IPS-20b (cell line): ENCODE measurements at regions not wholly inside any gene's neighbourhood (a gene's known extent, or its start where the extent isn't known, plus 50 kb on each side); places are given as distances from the start of the nearest gene placed in this dataset.

Experiments used
- H3K27ac ChIP-seq: one replicate; pipeline ENCODE4 v1.5.1; 2013; ENCODE audit warnings: low read length
- H3K27me3 ChIP-seq: 2 replicates; pipeline ENCODE4 v1.6.1; 2013; ENCODE audit warnings: mild to moderate bottlenecking, low read length, inconsistent platforms; ENCODE audit not compliant: insufficient read depth
- H3K36me3 ChIP-seq: 2 replicates; pipeline ENCODE4 v1.6.1; 2013; ENCODE audit warnings: low read depth, mild to moderate bottlenecking, inconsistent platforms, low read length, moderate library complexity; ENCODE audit not compliant: insufficient read depth
- H3K4me1 ChIP-seq: 2 replicates; pipeline ENCODE4 v1.6.1; 2013; ENCODE audit warnings: mild to moderate bottlenecking, control low read depth, inconsistent platforms, low read length, moderate library complexity; ENCODE audit not compliant: insufficient read depth
- H3K4me3 ChIP-seq: 2 replicates; pipeline ENCODE4 v1.5.1; 2013; ENCODE audit warnings: mild to moderate bottlenecking, low read length, inconsistent platforms
- H3K9ac ChIP-seq: 2 replicates; pipeline ENCODE4 v1.6.1; 2013; ENCODE audit warnings: low read depth, mild to moderate bottlenecking, inconsistent platforms, low read length, moderate library complexity
- H3K9me3 ChIP-seq: 2 replicates; pipeline ENCODE4 v1.6.1; 2013; ENCODE audit warnings: mild to moderate bottlenecking, low read depth, low read length, inconsistent platforms; ENCODE audit not compliant: insufficient read depth

DNA sequence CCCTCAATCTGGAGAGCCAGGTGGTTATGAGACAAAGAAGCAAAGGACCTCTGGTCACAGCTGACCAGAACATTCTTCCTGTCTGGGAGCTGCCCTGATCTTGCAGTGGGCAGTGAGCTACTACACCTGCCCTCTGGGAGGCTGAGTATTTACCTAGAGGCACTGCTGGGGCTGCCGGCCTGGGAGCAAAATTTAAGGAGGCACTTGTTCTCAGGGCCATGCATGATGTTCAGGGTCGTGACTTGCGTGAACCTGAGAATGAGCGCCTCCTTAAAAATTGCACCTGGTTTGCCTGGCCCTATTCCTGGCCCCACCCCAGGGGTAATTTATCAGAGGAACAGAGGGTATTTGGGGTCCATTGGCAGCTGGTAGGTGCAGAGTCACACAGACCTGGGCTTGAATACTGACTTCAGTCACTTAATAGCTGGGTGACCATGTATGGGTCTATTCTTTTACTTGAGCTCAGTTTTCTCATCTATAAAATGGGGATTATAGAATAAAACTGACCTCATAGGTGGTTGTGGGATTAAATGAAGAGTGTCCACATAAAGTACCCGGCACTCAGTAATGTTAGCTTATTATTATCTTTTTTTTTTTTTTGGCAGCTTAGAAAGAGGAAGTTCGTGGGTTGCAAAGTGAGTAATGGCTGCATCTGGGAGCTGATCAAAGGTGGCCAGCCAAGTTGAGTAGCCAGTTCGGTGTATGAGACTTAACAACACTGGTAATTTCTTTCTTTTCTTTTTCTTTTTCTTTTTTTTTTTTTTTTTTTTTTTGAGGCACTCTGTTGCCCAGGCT, 107.4 kb upstream of the MED13L start:
- Histone ChIP-seq H3K9me3 (no peaks in the 10 kb centered on the region), H3K9ac (no peak overlapping the region), H3K27ac (no peak overlapping the region), H3K36me3 (no peaks in the 10 kb centered on the region), H3K27me3 (peaks cover 12% of the 10 kb centered on the region; the same call in 1 of the 2 replicates), H3K4me3 (no peak overlapping the region), H3K4me1 (peaks cover 30% of the 10 kb centered on the region)

DNA sequence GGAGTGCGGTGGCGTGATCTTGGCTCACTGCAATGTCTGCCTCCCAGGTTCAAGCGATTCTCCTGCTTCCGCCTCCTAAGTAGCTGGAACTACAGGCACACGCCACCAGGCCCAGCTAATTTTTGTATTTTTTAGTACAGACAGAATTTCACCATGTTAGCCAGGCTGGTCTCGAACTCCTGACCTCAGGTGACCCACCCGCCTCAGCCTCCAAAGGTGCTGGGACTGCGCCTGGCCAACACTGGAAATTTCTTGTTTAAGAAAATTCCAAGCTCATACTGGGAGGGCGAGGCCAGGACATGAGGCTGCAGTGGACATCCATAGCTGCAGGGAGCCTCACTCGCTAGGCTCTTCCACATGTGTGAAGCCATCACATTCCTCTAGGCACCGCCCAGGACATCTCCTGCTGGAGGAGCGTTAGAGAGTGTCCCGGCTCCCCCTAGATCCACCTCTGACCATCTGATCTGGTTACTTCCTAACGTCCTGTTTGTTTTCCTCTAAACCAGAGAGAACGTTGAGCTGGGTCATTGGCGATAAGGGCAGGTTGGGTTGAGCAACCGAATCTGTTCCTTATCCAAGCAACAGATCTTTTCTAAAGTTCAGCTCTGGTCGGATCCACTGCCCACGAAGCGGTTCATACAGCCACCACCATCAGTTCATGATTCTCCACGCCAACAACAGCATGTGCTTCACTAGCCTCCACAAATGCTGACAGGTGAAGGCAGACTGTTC, 108.2 kb upstream of the MED13L start:
- no peaks in the 10 kb centered on the region for H3K9me3 ChIP-seq
- H3K27me3 ChIP-seq: peaks cover 12% of the 10 kb centered on the region; the same call in 1 of the 2 replicates
- H3K4me1 ChIP-seq: peaks cover 30% of the 10 kb centered on the region
- no peaks in the 10 kb centered on the region for H3K36me3 ChIP-seq
- no peak overlapping the region for H3K4me3 ChIP-seq
- no peak overlapping the region for H3K27ac ChIP-seq
- no peak overlapping the region for H3K9ac ChIP-seq

DNA sequence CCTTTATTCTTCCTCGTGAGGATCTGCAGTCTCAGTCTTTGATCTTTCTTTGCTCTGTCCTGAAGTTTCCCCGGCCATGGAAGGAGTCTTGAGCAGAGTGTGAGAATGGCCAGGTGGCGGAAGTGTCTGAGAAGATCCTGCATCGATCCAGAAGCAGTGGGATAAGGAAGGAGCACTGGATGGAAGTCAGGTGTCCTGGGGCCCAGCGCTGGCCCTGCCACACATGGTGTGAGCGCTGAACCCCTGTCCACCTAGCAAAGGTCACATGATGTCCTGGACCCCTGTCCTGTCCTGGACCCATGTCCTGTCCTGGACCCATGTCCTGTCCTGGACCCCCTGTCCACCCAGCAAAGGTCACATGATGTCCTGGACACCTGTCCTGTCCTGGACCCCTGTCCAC, 111.8 kb upstream of the MED13L start:
- Histone ChIP-seq H3K36me3 (no peaks in the 10 kb centered on the region), H3K27ac (no peak overlapping the region), H3K9me3 (no peaks in the 10 kb centered on the region), H3K9ac (no peak overlapping the region), H3K4me3 (no peak overlapping the region), H3K27me3 (no peaks in the 10 kb centered on the region), H3K4me1 (peaks cover 3% of the 10 kb centered on the region)

DNA sequence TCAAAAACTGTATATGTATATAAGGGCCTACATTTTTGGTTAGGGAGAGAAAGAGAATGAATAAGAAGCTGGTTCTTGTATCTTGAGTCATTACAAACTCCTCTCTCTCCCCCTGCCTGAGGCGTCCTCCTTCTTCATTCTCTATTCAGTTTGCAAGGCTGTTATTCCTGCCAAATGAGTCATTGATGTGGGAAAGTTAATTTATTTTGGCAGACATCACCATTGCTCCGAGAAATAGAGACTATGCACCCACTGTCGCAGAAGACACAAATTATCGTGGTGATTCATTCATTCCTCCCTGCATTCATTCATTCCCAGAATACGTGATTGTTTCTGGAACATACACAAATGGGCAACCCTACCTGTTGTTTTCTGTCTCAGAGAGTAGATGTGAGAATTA, 112.5 kb upstream of the MED13L start:
- no peaks in the 10 kb centered on the region for H3K27me3 ChIP-seq
- no peak overlapping the region for H3K4me3 ChIP-seq
- H3K4me1 ChIP-seq: no peaks in the 10 kb centered on the region
- no peak overlapping the region for H3K9ac ChIP-seq
- H3K27ac ChIP-seq: no peak overlapping the region
- H3K36me3 ChIP-seq: no peaks in the 10 kb centered on the region
- no peaks in the 10 kb centered on the region for H3K9me3 ChIP-seq

DNA sequence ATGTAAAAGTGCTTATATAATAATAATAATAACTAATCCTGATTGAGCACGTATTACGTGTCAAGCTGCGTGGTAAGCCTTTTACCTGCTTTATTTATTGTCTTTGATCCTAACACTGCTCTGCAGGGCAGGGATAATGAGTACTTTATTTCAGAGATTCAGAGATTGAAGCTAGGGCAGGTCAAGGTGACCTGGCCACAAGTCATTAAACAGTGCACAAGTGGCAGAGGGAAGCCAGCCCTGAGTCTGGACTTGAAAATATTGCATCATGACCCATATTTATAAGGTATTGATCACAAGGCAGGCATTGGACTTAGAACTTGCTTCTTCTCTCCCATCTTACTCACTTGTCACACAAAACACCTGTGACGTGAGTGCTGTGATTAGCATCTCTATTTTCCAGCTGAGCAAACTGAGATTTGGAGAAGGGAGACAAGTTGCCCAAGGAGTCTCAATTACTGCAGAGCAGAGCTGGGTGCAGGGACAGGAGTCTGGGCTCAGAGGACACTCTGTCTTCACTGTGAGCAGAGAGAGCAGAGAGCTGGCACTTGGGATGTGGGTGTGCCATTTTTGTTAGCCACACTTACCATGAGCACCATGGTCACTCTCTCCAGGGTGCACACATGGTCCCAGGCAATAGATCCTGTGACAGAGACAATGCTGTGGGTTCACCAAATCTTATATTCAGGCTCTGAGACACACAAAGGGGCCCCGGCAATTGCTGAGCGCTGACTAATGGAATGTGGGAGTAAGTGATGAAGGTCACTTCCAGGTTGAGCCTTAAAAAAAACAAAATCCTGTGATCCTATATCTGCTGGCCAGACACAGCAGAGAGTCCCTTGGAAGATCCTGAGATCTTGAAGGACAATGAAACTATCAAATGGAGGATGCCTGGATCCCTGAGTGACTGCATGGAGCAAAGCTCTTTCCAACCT, 113.2 kb upstream of the MED13L start:
- no peak overlapping the region for H3K9ac ChIP-seq
- no peaks in the 10 kb centered on the region for H3K4me1 ChIP-seq
- no peaks in the 10 kb centered on the region for H3K27me3 ChIP-seq
- no peaks in the 10 kb centered on the region for H3K9me3 ChIP-seq
- H3K4me3 ChIP-seq: no peak overlapping the region
- no peaks in the 10 kb centered on the region for H3K36me3 ChIP-seq
- no peak overlapping the region for H3K27ac ChIP-seq

DNA sequence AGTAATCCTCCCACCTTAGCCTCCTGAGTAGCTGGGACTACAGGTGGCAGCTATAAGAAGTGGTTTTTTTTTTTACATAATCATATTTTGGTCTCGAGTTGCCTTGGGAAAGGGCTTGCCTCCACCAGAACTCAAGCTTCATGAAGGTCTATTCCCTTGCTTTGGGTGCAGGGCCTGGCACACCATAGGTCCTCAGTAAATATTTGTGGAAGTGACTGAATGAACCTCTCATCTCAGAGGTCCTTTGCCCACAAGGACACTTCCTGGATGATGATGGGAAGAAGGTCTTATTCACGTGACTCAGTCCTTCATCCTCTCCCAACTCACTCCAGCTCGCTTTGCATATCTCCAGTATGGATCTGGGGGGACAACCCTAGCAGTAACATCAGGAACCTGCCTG, 114.0 kb upstream of the MED13L start:
- Histone ChIP-seq H3K27ac (no peak overlapping the region), H3K36me3 (no peaks in the 10 kb centered on the region), H3K4me1 (no peaks in the 10 kb centered on the region), H3K9me3 (no peaks in the 10 kb centered on the region), H3K27me3 (no peaks in the 10 kb centered on the region), H3K4me3 (no peak overlapping the region), H3K9ac (no peak overlapping the region)

DNA sequence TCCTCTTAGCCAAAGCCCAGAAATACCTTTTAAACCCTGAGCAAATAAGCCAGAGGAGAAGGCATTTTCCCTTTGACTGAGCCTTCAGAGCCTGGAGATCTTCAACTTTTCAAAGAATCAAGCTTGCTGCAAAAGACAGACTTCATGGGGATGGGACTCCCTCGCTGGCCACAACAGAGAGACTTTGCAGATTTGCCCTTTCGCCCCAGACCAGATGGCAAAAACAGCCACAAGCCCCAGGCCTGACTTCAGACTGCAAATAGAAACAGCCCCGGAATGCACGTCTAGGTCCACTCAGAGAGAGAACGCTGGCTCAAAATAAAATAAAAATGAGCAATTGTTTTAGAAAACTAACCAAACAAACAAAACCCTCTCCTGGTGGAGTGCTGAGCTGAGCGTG, 114.6 kb upstream of the MED13L start:
- Histone ChIP-seq H3K36me3 (no peaks in the 10 kb centered on the region), H3K4me3 (no peak overlapping the region), H3K9me3 (no peaks in the 10 kb centered on the region), H3K27ac (no peak overlapping the region), H3K27me3 (no peaks in the 10 kb centered on the region), H3K9ac (no peak overlapping the region), H3K4me1 (no peaks in the 10 kb centered on the region)

DNA sequence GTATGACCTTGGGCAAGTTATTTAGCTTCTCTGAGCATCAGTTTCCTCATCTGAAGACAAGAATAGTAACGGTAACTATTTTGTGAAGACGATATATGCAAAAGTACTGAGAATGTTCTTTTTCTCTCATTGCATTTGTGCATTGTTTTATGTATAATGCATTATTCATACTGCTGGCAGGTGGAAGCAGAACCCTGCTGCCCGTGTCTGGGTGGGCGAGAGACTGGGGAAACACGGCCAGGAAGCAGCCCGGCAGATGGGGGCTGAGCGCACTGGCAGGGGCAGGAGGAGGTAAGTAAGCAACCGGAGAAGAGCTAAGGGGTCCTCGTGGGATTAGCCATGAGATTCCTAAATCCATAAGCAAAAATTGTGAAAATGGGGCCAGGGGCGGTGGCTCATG, 115.8 kb upstream of the MED13L start:
- Histone ChIP-seq H3K27ac (no peak overlapping the region), H3K9ac (no peak overlapping the region), H3K4me3 (no peak overlapping the region), H3K27me3 (no peaks in the 10 kb centered on the region), H3K36me3 (no peaks in the 10 kb centered on the region), H3K9me3 (no peaks in the 10 kb centered on the region), H3K4me1 (no peaks in the 10 kb centered on the region)

DNA sequence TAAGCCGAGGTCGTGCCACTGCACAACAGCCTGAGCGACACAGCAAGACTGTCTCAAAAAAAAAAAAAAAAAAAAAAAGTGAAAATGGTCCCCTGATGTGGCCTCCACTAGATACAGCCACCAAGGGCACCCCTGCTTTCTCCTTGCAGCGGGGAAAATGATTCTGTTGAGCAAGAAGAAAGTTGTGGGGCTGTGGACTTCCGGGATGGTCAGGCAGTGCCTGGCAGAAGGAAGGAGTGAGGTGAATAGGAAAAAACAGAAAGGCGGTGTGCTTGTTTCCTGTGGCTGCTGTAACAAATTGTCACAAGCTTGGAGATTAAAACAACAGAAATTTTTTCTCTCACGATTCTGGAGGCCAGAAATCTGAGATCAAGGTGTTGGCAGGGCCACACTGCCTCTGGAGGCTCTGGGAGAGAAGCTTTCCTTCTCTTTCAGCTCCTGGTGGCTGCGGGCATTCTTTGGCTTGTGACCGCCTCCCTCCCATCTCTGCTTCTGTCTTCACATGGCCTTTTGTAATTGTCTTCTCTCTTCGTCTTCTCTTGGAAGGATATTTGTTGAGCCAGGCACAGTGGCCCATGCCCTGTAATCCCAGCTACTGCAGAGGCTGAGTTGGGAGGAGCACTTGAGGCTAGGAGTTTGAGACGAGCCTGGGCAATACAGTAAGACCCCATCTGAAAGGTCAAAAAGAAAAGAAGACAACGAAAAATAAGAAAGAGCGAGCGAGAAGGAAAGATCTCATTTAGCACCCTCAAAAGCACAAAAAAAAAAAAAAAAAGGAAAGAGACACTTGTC, 116.6 kb upstream of the MED13L start:
- Histone ChIP-seq H3K36me3 (no peaks in the 10 kb centered on the region), H3K27me3 (no peaks in the 10 kb centered on the region), H3K4me1 (no peaks in the 10 kb centered on the region), H3K9me3 (no peaks in the 10 kb centered on the region), H3K27ac (no peak overlapping the region), H3K9ac (no peak overlapping the region), H3K4me3 (no peak overlapping the region)

DNA sequence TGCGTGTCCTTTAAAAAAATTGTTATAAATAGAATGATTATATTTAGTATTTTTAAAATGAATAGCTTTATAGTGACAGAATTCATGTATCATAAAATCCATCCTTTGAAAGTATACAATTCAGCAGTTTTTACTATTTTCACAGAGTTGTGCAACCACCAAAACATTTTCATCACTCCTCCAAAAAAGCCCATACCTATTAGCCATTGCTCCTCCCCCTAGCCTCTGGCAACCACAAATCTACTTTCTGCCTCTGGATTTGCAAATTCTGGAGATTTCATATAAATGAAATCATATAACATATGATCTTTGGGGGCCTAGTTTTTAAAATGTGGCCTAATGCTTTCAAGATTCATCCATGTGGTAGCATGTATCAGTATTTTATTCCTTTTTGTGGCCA, 117.9 kb upstream of the MED13L start:
- H3K27me3 ChIP-seq: no peaks in the 10 kb centered on the region
- H3K27ac ChIP-seq: no peak overlapping the region
- H3K4me3 ChIP-seq: no peak overlapping the region
- H3K9me3 ChIP-seq: no peaks in the 10 kb centered on the region
- H3K4me1 ChIP-seq: no peaks in the 10 kb centered on the region
- H3K9ac ChIP-seq: no peak overlapping the region
- H3K36me3 ChIP-seq: no peaks in the 10 kb centered on the region

DNA sequence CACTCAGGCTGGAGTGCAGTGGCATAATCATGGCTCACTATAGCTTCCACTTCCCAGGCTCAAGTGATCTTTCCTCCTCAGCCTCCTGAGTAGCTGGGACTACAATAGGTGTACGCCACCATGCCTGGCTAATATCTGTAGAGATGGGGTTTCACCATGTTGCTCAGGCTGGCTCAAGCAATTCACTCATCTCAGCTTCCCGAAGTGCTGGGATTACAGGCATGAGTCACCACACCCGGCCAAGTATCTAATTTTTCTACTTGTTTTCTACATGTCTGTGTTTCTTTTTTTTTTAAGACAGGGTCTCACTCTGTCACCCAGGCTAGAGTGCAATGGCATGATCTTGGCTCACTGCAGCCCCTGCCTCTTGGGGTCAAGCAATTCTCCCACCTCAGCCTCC, 119.7 kb upstream of the MED13L start:
- Histone ChIP-seq H3K9ac (no peak overlapping the region), H3K36me3 (no peaks in the 10 kb centered on the region), H3K4me3 (no peak overlapping the region), H3K27me3 (no peaks in the 10 kb centered on the region), H3K4me1 (no peaks in the 10 kb centered on the region), H3K9me3 (no peaks in the 10 kb centered on the region), H3K27ac (no peak overlapping the region)
